A549 (cell line): ENCODE measurements at regions not wholly inside any gene's neighbourhood (a gene's known extent, or its start where the extent isn't known, plus 50 kb on each side); places are given as distances from the start of the nearest gene placed in this dataset.

ENCODE experiments used
- ATAC-seq, 2 experiments: fragments of 200-7000 bp in 1 of 2; fragments of >200 bp in 1 of 2; cut with Nextera tagmentation in 1 of 2; cut with Tn5 transposase in 1 of 2; 3 replicates each; pipeline versions ENCODE4 v1.8.0 to v1.9.1; 2018 to 2020; ENCODE audit warnings: mild to moderate bottlenecking in 1 of 2, moderate library complexity in 1 of 2
- CTCF ChIA-PET: fragments of 300-600 bp; sonication (Branson Sonifier 250); formaldehyde crosslinking; extraction: SDS; loops from one replicate; lab custom pipeline; 2021; ENCODE audit warnings: antibody characterized with exemption, inconsistent platforms; lab: Yijun Ruan, JAX
- POLR2A ChIA-PET: fragments of 350-600 bp; formaldehyde crosslinking; extraction: SDS; loops from one replicate; lab custom pipeline; 2021; ENCODE audit warnings: antibody characterized with exemption, inconsistent platforms; lab: Yijun Ruan, JAX
- DNase-seq, 2 experiments: peaks; one replicate each; pipeline versions ENCODE4 v3.0.0 to v3.0.0-alpha.2; 2011 to 2016; ENCODE audit warnings: low read depth in 1 of 2, low spot score in 1 of 2
- FAIRE-seq: peaks from 2 replicates; lab custom pipeline; 2011; peaks lifted over from hg19 to GRCh38; lab: Jason Lieb, UNC
- H3K27ac ChIP-seq, 2 experiments: fragments of >200 bp; sonication (Bioruptor Twin); formaldehyde crosslinking; 3 replicates each; pipeline ENCODE4 v1.5.1; 2016 to 2017
- H3K4me1 ChIP-seq: fragments of >200 bp; sonication (Bioruptor Twin); formaldehyde crosslinking; 3 replicates; pipeline ENCODE4 v1.6.1; 2016
- H3K4me2 ChIP-seq: fragments of >200 bp; sonication (Bioruptor Twin); formaldehyde crosslinking; 3 replicates; pipeline ENCODE4 v1.6.1; 2016
- H3K4me3 ChIP-seq: fragments of >200 bp; sonication (Bioruptor Twin); formaldehyde crosslinking; 3 replicates; pipeline ENCODE4 v1.5.1; 2016
- H3K9me3 ChIP-seq: fragments of >200 bp; sonication (Bioruptor Twin); formaldehyde crosslinking; 3 replicates; pipeline ENCODE4 v1.6.1; 2016
- CHD2 ChIP-seq: fragments of 150-350 bp; IDR thresholded peaks from 2 replicates; pipeline ENCODE4 v1.6.1; 2014; ENCODE audit warnings: low read length; ENCODE audit not compliant: partially characterized antibody
- CHD4 ChIP-seq: fragments of 200-600 bp; sonication (generic); IDR thresholded peaks from 2 replicates; pipeline ENCODE4 v1.6.1; 2016; ENCODE audit warnings: antibody characterized with exemption, mild to moderate bottlenecking, borderline replicate concordance
- EHMT2 ChIP-seq: fragments of 200-600 bp; sonication (generic); IDR thresholded peaks from 2 replicates; pipeline ENCODE4 v1.6.1; 2016; ENCODE audit warnings: antibody characterized with exemption, low read depth, mild to moderate bottlenecking, moderate library complexity
- ESRRA ChIP-seq: fragments of 150-350 bp; IDR thresholded peaks from 2 replicates; pipeline ENCODE4 v1.6.1; 2014; ENCODE audit warnings: mild to moderate bottlenecking, low read length, borderline replicate concordance
- FOSL2 ChIP-seq, 2 experiments: fragments of 450-650 bp in 1 of 2; fragments of >200 bp in 1 of 2; sonication (Bioruptor Twin) in 1 of 2; formaldehyde crosslinking; IDR thresholded peaks; 2 replicates each; pipeline versions ENCODE4 v1.5.0 to v1.6.1; 2016 to 2020; ENCODE audit warnings: mild to moderate bottlenecking in 1 of 2, moderate library complexity in 1 of 2
- FOXS1 ChIP-seq: fragments of 250-450 bp; sonication (Bioruptor Pico); IDR thresholded peaks from 2 replicates; pipeline ENCODE4 v1.5.0; 2020; ENCODE audit warnings: mild to moderate bottlenecking, moderate library complexity
- GATA3 ChIP-seq: IDR thresholded peaks from 2 replicates; pipeline ENCODE4 v1.6.1; 2012; ENCODE audit warnings: borderline replicate concordance
- HOXB5 ChIP-seq: fragments of 250-450 bp; sonication (Bioruptor Pico); IDR thresholded peaks from 2 replicates; pipeline ENCODE4 v1.5.0; 2020; ENCODE audit warnings: mild to moderate bottlenecking, moderate library complexity
- JUNB ChIP-seq: fragments of >200 bp; sonication (Bioruptor Twin); formaldehyde crosslinking; IDR thresholded peaks from 2 replicates; pipeline ENCODE4 v1.6.1; 2016
- KDM5A ChIP-seq: fragments of 200-600 bp; sonication (generic); IDR thresholded peaks from 2 replicates; pipeline ENCODE4 v1.6.1; 2016; ENCODE audit warnings: antibody characterized with exemption, mild to moderate bottlenecking
- MYC ChIP-seq: IDR thresholded peaks from 2 replicates; pipeline ENCODE4 v1.6.1; 2012; ENCODE audit warnings: mild to moderate bottlenecking, inconsistent platforms, low read length, improper control_type of control experiment, borderline replicate concordance
- RAD21 ChIP-seq, 2 experiments: fragments of >200 bp in 1 of 2; sonication (Bioruptor Twin) in 1 of 2; formaldehyde crosslinking in 1 of 2; IDR thresholded peaks in 1 of 2; conservative IDR thresholded peaks in 1 of 2; 2 replicates in 1 of 2; 3 replicates in 1 of 2; pipeline ENCODE4 v1.6.1; 2012 to 2018; ENCODE audit warnings: inconsistent platforms in 1 of 2
- RCOR1 ChIP-seq: fragments of 150-350 bp; IDR thresholded peaks from 2 replicates; pipeline ENCODE4 v1.6.1; 2014; ENCODE audit warnings: antibody characterized with exemption, low read length, low read depth
- SMC3 ChIP-seq: fragments of >200 bp; sonication (Bioruptor Twin); formaldehyde crosslinking; IDR thresholded peaks from 3 replicates; pipeline ENCODE4 v1.6.1; 2018; ENCODE audit warnings: inconsistent platforms
- SREBF2 ChIP-seq: fragments of 450-650 bp; IDR thresholded peaks from 2 replicates; pipeline ENCODE4 v1.6.1; 2014; ENCODE audit warnings: mild to moderate bottlenecking, moderate library complexity
- ZFP36 ChIP-seq: fragments of 450-650 bp; IDR thresholded peaks from 2 replicates; pipeline ENCODE4 v1.6.1; 2014; ENCODE audit warnings: borderline replicate concordance; ENCODE audit not compliant: partially characterized antibody
- ZSCAN20 ChIP-seq: fragments of 250-450 bp; sonication (Bioruptor Pico); IDR thresholded peaks from 2 replicates; pipeline ENCODE4 v1.8.0; 2022; ENCODE audit warnings: mild to moderate bottlenecking, moderate library complexity
- WGBS: methylation state at CpG from one replicate; pipeline ENCODE4 v1.1.6; 2017; ENCODE audit errors: missing lambda C conversion rate; 5-methylcytosine and 5-hydroxymethylcytosine counted together
- TF ChIP-seq, protein P1 (sequence below): fragments of 150-350 bp; IDR thresholded peaks from 2 replicates; pipeline ENCODE4 v1.6.1; 2014; ENCODE audit warnings: low read depth, mild to moderate bottlenecking, low read length
- TF ChIP-seq, protein P2 (sequence below): fragments of 250-450 bp; sonication (Bioruptor Pico); IDR thresholded peaks from 2 replicates; pipeline ENCODE4 v1.5.0; 2021; ENCODE audit warnings: mild to moderate bottlenecking, moderate library complexity, borderline replicate concordance
- TF ChIP-seq, protein P3 (sequence below): IDR thresholded peaks from 2 replicates; pipeline ENCODE4 v1.6.1; 2012; ENCODE audit warnings: low read depth, borderline replicate concordance
- TF ChIP-seq, protein P4 (sequence below): IDR thresholded peaks from 2 replicates; pipeline ENCODE4 v1.6.1; 2012
- TF ChIP-seq, protein P5 (sequence below): fragments of >200 bp; sonication (Bioruptor Twin); formaldehyde crosslinking; IDR thresholded peaks from 3 replicates; pipeline ENCODE4 v1.5.1; 2016
- TF ChIP-seq, protein P6 (sequence below): fragments of 450-650 bp; IDR thresholded peaks from 2 replicates; pipeline ENCODE4 v1.6.1; 2014; ENCODE audit warnings: antibody characterized with exemption

DNA sequence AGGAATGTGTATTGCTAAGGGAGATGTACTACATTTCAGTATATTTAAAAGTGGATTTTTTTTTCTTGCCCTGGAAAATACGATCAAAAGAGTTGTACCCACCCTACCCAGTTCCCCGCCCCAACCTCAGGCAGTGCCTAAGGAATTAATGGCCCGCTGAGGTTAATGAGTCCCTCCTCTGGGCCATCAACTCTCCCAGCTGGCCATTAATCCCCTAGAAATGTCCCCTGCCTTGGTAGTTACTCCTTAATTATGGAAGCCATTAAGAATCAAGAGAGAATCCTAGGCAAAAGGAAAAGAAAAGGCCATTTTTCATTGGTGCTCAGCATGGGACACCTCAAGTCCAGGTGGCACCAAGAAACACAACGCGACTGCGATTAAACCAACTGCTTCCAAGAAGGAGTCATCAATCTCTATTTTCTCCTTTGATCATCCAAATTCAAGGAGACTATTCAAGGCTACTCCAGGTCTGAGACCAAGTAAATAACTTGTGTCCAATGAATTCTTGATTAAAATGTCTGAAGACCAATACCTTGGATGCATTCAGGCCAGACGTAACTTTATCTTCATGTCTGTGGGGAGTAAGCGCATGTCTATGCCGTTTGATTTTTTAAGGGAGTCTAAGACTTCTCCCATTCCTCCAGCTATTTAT lies 1962.2 kb upstream of the WWC1 start:
- ChIA-PET POLR2A (no interaction called here), CTCF (no interaction called here)
- ATAC-seq: no peak
- no peak overlapping the region for H3K27ac ChIP-seq
- no peaks in the 10 kb centered on the region for H3K4me1 ChIP-seq
- no peak overlapping the region for H3K4me3 ChIP-seq
- 40% methylated on average over 9 of the region's 9 CpGs for WGBS
- H3K9me3 ChIP-seq: no peaks in the 10 kb centered on the region
- FAIRE-seq: no peak
- TF ChIP-seq, protein P1, sequence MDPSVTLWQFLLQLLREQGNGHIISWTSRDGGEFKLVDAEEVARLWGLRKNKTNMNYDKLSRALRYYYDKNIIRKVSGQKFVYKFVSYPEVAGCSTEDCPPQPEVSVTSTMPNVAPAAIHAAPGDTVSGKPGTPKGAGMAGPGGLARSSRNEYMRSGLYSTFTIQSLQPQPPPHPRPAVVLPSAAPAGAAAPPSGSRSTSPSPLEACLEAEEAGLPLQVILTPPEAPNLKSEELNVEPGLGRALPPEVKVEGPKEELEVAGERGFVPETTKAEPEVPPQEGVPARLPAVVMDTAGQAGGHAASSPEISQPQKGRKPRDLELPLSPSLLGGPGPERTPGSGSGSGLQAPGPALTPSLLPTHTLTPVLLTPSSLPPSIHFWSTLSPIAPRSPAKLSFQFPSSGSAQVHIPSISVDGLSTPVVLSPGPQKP: no peak
- no peak for TF ChIP-seq ZFP36
- TF ChIP-seq MYC: no peak
- TF ChIP-seq JUNB: no peak
- no peak for TF ChIP-seq FOSL2 (IDR thresholded peaks at IDR 0.05)
- no peak for TF ChIP-seq FOSL2 (CRISPR knock-in tag; IDR thresholded peaks at IDR 0.05)
- TF ChIP-seq FOXS1 (CRISPR knock-in tag): no peak
- TF ChIP-seq, protein P2, sequence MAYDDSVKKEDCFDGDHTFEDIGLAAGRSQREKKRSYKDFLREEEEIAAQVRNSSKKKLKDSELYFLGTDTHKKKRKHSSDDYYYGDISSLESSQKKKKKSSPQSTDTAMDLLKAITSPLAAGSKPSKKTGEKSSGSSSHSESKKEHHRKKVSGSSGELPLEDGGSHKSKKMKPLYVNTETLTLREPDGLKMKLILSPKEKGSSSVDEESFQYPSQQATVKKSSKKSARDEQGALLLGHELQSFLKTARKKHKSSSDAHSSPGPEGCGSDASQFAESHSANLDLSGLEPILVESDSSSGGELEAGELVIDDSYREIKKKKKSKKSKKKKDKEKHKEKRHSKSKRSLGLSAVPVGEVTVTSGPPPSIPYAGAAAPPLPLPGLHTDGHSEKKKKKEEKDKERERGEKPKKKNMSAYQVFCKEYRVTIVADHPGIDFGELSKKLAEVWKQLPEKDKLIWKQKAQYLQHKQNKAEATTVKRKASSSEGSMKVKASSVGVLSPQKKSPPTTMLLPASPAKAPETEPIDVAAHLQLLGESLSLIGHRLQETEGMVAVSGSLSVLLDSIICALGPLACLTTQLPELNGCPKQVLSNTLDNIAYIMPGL: no peak
- TF ChIP-seq KDM5A: no peak
- TF ChIP-seq, protein P3, sequence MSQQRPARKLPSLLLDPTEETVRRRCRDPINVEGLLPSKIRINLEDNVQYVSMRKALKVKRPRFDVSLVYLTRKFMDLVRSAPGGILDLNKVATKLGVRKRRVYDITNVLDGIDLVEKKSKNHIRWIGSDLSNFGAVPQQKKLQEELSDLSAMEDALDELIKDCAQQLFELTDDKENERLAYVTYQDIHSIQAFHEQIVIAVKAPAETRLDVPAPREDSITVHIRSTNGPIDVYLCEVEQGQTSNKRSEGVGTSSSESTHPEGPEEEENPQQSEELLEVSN: no peak
- no peak for TF ChIP-seq SREBF2
- TF ChIP-seq RCOR1: no peak
- H3K4me2 ChIP-seq: no peak overlapping the region
- DNase-seq: no peak

DNA sequence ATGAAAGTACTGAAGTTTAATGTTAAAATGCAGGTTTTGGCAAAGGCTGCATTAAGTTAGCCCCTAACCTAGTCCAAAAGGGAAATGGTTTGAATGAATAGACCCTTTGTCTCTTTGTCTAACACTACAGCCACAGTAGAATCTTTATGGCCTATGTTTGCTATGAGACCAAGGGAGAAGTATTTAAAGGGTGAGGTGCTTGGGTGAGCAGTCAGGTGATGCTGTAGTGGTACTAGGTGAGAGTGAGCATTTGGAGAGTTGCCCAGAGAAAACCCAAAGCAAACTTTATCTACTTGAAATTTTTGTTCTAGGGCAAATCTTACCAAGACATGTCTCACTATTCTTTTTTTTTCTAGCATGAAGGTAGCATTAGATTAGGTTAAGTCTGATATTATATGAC lies 1961.4 kb upstream of the WWC1 start:
- TF ChIP-seq ZSCAN20 (CRISPR knock-in tag) (no peak), MYC (no peak), KDM5A (no peak), EHMT2 (no peak), JUNB (no peak), HOXB5 (CRISPR knock-in tag) (no peak), CHD2 (no peak), SMC3 (no peak), RAD21 (conservative IDR thresholded peaks at IDR 0.05 in 1 of 2, IDR thresholded peaks at IDR 0.05 in 1 of 2) (no peak), CHD4 (no peak), ESRRA (no peak), GATA3 (no peak)
- TF ChIP-seq, protein P4, sequence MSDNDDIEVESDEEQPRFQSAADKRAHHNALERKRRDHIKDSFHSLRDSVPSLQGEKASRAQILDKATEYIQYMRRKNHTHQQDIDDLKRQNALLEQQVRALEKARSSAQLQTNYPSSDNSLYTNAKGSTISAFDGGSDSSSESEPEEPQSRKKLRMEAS: no peak
- TF ChIP-seq, protein P5, sequence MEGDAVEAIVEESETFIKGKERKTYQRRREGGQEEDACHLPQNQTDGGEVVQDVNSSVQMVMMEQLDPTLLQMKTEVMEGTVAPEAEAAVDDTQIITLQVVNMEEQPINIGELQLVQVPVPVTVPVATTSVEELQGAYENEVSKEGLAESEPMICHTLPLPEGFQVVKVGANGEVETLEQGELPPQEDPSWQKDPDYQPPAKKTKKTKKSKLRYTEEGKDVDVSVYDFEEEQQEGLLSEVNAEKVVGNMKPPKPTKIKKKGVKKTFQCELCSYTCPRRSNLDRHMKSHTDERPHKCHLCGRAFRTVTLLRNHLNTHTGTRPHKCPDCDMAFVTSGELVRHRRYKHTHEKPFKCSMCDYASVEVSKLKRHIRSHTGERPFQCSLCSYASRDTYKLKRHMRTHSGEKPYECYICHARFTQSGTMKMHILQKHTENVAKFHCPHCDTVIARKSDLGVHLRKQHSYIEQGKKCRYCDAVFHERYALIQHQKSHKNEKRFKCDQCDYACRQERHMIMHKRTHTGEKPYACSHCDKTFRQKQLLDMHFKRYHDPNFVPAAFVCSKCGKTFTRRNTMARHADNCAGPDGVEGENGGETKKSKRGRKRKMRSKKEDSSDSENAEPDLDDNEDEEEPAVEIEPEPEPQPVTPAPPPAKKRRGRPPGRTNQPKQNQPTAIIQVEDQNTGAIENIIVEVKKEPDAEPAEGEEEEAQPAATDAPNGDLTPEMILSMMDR: no peak
- TF ChIP-seq, protein P6, sequence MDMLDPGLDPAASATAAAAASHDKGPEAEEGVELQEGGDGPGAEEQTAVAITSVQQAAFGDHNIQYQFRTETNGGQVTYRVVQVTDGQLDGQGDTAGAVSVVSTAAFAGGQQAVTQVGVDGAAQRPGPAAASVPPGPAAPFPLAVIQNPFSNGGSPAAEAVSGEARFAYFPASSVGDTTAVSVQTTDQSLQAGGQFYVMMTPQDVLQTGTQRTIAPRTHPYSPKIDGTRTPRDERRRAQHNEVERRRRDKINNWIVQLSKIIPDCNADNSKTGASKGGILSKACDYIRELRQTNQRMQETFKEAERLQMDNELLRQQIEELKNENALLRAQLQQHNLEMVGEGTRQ: no peak
- Histone ChIP-seq H3K27ac (no peak overlapping the region), H3K9me3 (no peaks in the 10 kb centered on the region), H3K4me2 (no peak overlapping the region), H3K4me1 (no peaks in the 10 kb centered on the region), H3K4me3 (no peak overlapping the region)
- DNase-seq: no peak
- no peak for FAIRE-seq
- no peak for ATAC-seq
- POLR2A ChIA-PET: no interaction called here
- CTCF ChIA-PET: no interaction called here
